Endodermal cell (in vitro differentiated cells): ENCODE measurements at regions not wholly inside any gene's neighbourhood (a gene's known extent, or its start where the extent isn't known, plus 50 kb on each side); places are given as distances from the start of the nearest gene placed in this dataset.

Experiments
- DNase-seq: peaks from one replicate; pipeline ENCODE4 v3.0.0-alpha.2; 2017
- H3K27ac ChIP-seq: 2 replicates; pipeline ENCODE4 v1.5.1; 2013; ENCODE audit warnings: mild to moderate bottlenecking, low read depth, low read length, moderate library complexity
- H3K27me3 ChIP-seq: 2 replicates; pipeline ENCODE4 v1.6.1; 2013; ENCODE audit warnings: mild to moderate bottlenecking, low read length, moderate library complexity; ENCODE audit not compliant: insufficient read depth, control insufficient read depth, poor library complexity, severe bottlenecking
- H3K36me3 ChIP-seq: 2 replicates; pipeline ENCODE4 v1.7.0; 2013; ENCODE audit warnings: mild to moderate bottlenecking, low read length, moderate library complexity; ENCODE audit not compliant: control insufficient read depth, insufficient read depth
- H3K4me1 ChIP-seq: one replicate; pipeline ENCODE4 v1.7.0; 2013; ENCODE audit warnings: low read length; ENCODE audit not compliant: control insufficient read depth, insufficient read depth
- H3K4me3 ChIP-seq: 2 replicates; pipeline ENCODE4 v1.5.1; 2013; ENCODE audit warnings: mild to moderate bottlenecking, low read length, moderate library complexity
- H3K9ac ChIP-seq: 2 replicates; pipeline ENCODE4 v1.6.1; 2013; ENCODE audit warnings: mild to moderate bottlenecking, low read length, moderate library complexity; ENCODE audit not compliant: poor library complexity, severe bottlenecking; ENCODE audit errors: extremely low read depth
- H3K9me3 ChIP-seq: 2 replicates; pipeline ENCODE4 v1.6.1; 2013; ENCODE audit warnings: mild to moderate bottlenecking, low read length, moderate library complexity; ENCODE audit not compliant: control insufficient read depth
- H3K27ac Mint-ChIP-seq: 2 replicates; pipeline ENCODE4 v1.8.0; 2020; ENCODE audit warnings: mixed read lengths
- H3K27me3 Mint-ChIP-seq: 2 replicates; pipeline ENCODE4 v1.8.0; 2021; ENCODE audit warnings: mild to moderate bottlenecking, mixed read lengths; ENCODE audit not compliant: insufficient read depth
- H3K36me3 Mint-ChIP-seq: 2 replicates; pipeline ENCODE4 v1.8.0; 2020; ENCODE audit warnings: low read depth, mixed read lengths
- H3K4me1 Mint-ChIP-seq: 2 replicates; pipeline ENCODE4 v1.8.0; 2020; ENCODE audit warnings: mixed read lengths
- H3K4me3 Mint-ChIP-seq: 2 replicates; pipeline ENCODE4 v1.8.0; 2020; ENCODE audit warnings: mild to moderate bottlenecking, moderate library complexity, mixed read lengths
- H3K9me3 Mint-ChIP-seq: 2 replicates; pipeline ENCODE4 v1.8.0; 2020; ENCODE audit warnings: mild to moderate bottlenecking, mixed read lengths
- CTCF ChIP-seq: fragments of 200-600 bp; sonication (generic); conservative IDR thresholded peaks from 2 replicates; pipeline ENCODE4 v1.5.0; 2021; ENCODE audit warnings: antibody characterized with exemption, mild to moderate bottlenecking
- WGBS, 2 experiments: methylation state at CpG; one replicate each; pipeline versions ENCODE4 v1.1.5 to v1.1.7; 2013; ENCODE audit warnings: missing lambda C conversion rate in 2 of 2, mixed read lengths in 1 of 2; ENCODE audit not compliant: insufficient coverage in 1 of 2, insufficient read length in 1 of 2; 5-methylcytosine and 5-hydroxymethylcytosine counted together

DNA sequence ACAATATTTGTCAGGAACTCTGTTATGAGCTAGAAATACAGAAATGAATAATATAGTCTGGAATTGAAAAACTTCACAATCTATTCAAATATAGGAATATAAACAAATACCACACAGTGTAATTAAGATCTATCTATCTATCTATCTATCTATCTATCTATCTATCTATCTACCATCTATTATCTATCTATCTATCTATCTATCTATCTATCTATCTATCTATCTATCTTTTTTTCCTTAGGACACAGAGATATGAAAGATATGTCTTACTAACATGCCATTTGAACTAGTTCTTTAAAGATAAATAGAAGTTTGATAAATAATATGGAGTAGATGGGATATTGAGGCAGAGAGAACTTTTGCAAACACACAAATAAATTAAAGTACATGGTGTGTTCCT, 357.8 kb downstream of the PARP8 start:
- DNase-seq, result no peak
- no peak for TF ChIP-seq CTCF

DNA sequence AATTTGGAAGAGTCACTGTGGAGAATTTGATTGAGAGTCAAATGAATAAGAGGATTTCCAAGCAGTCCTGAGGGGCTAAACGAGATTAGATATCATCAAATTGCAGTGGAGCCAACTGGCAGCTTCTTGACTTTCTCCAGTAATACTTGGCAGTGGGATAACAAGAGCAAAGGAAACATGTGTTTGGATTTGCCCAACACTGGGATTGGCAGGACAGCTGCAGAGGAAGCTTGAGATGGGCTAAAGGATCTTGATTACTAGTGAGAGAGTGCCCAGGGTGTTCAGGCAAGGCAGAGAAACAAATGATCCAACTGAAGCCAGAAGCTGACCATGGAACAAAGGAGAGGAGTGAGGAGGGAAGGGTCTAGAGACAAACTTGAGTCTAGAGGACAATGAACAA, 356.0 kb upstream of the ISL1 start:
- Mint-ChIP-seq H3K4me1 (no peaks in the 10 kb centered on the region), H3K4me3 (no peak overlapping the region), H3K36me3 (no peaks in the 10 kb centered on the region), H3K27me3 (peaks cover 13% of the 10 kb centered on the region), H3K9me3 (no peaks in the 10 kb centered on the region), H3K27ac (no peak overlapping the region)
- WGBS, 2 experiments, result 85% methylated on average over 1 of the region's 1 CpG
- Histone ChIP-seq H3K9me3 (no peaks in the 10 kb centered on the region), H3K9ac (no peak overlapping the region), H3K4me1 (no peaks in the 10 kb centered on the region), H3K36me3 (no peaks in the 10 kb centered on the region), H3K27ac (no peak overlapping the region), H3K4me3 (no peak overlapping the region), H3K27me3 (no peaks in the 10 kb centered on the region)
- DNase-seq, result no peak
- TF ChIP-seq CTCF, result no peak

More for the DNA sequence above, 357.8 kb downstream of the PARP8 start:
- no peaks in the 10 kb centered on the region for H3K4me1 Mint-ChIP-seq
- H3K27ac Mint-ChIP-seq, result no peak overlapping the region
- no peak overlapping the region for H3K4me3 ChIP-seq
- peaks cover 7% of the 10 kb centered on the region for H3K27me3 Mint-ChIP-seq
- H3K9me3 ChIP-seq, result no peaks in the 10 kb centered on the region
- H3K27ac ChIP-seq, result no peak overlapping the region
- H3K9ac ChIP-seq, result no peak overlapping the region
- H3K36me3 Mint-ChIP-seq, result no peaks in the 10 kb centered on the region
- H3K4me1 ChIP-seq, result no peaks in the 10 kb centered on the region
- H3K9me3 Mint-ChIP-seq, result no peaks in the 10 kb centered on the region
- H3K4me3 Mint-ChIP-seq, result no peak overlapping the region
- no peaks in the 10 kb centered on the region for H3K36me3 ChIP-seq
- H3K27me3 ChIP-seq, result no peaks in the 10 kb centered on the region

- Mint-ChIP-seq H3K4me1 (no peaks in the 10 kb centered on the region), H3K4me3 (no peak overlapping the region), H3K9me3 (no peaks in the 10 kb centered on the region), H3K27ac (no peak overlapping the region), H3K27me3 (peaks cover 15% of the 10 kb centered on the region), H3K36me3 (no peaks in the 10 kb centered on the region)
- no peak for DNase-seq
- Histone ChIP-seq H3K4me3 (no peak overlapping the region), H3K36me3 (no peaks in the 10 kb centered on the region), H3K9me3 (no peaks in the 10 kb centered on the region), H3K27me3 (no peaks in the 10 kb centered on the region), H3K4me1 (no peaks in the 10 kb centered on the region), H3K9ac (no peak overlapping the region), H3K27ac (no peak overlapping the region)
- 90 to 100% methylated on average over 1 of the region's 1 CpG for WGBS, 2 experiments
- no peak for TF ChIP-seq CTCF
Observed at GRCh38 chr5:51028394-51028793, 354.9 kb upstream of the ISL1 start.
